ENCODE measurements at regions not wholly inside any gene's neighbourhood (a gene's known extent, or its start where the extent isn't known, plus 50 kb on each side); places are given as distances from the start of the nearest gene placed in this dataset.

- H3K36me3 Mint-ChIP-seq, result no peaks in the 10 kb centered on the region
- TF ChIP-seq CTCF (IDR thresholded peaks at IDR 0.05; ENCODE audit: unreplicated experiment), result no peak
- no peak overlapping the region for H3K27ac Mint-ChIP-seq
- H3K4me1 Mint-ChIP-seq, result peaks cover 15% of the 10 kb centered on the region
- no peak for DNase-seq (ENCODE audit: low spot score in 2 of 2, unreplicated experiment in 2 of 2)
- H3K27me3 Mint-ChIP-seq (ENCODE audit: low read depth), result peaks cover 6% of the 10 kb centered on the region
- H3K9me3 Mint-ChIP-seq, result no peaks in the 10 kb centered on the region
- no peak overlapping the region for H3K4me3 Mint-ChIP-seq
Measured at GRCh38 chr4:81740487-81740886, 268.8 kb upstream of the RASGEF1B start.

- Mint-ChIP-seq H3K36me3 (no peaks in the 10 kb centered on the region), H3K9me3 (no peaks in the 10 kb centered on the region), H3K27ac (no peak overlapping the region), H3K4me3 (no peak overlapping the region), H3K27me3 (ENCODE audit: low read depth) (peaks cover 6% of the 10 kb centered on the region), H3K4me1 (peaks cover 15% of the 10 kb centered on the region)
- TF ChIP-seq CTCF (IDR thresholded peaks at IDR 0.05; ENCODE audit: unreplicated experiment), result no peak
- no peak for DNase-seq (ENCODE audit: low spot score in 2 of 2, unreplicated experiment in 2 of 2)
Measured at GRCh38 chr4:81738891-81739290, 267.2 kb upstream of the RASGEF1B start.

- TF ChIP-seq CTCF (IDR thresholded peaks at IDR 0.05; ENCODE audit: unreplicated experiment), result no peak
- no peak overlapping the region for H3K27ac Mint-ChIP-seq
- H3K36me3 Mint-ChIP-seq, result no peaks in the 10 kb centered on the region
- H3K4me3 Mint-ChIP-seq, result no peak overlapping the region
- DNase-seq (ENCODE audit: low spot score in 2 of 2, unreplicated experiment in 2 of 2), result no peak
- H3K9me3 Mint-ChIP-seq, result no peaks in the 10 kb centered on the region
- peaks cover 7% of the 10 kb centered on the region for H3K4me1 Mint-ChIP-seq
- H3K27me3 Mint-ChIP-seq (ENCODE audit: low read depth), result peaks cover 6% of the 10 kb centered on the region
Measured at GRCh38 chr4:81737865-81738559, 266.3 kb upstream of the RASGEF1B start.

DNA sequence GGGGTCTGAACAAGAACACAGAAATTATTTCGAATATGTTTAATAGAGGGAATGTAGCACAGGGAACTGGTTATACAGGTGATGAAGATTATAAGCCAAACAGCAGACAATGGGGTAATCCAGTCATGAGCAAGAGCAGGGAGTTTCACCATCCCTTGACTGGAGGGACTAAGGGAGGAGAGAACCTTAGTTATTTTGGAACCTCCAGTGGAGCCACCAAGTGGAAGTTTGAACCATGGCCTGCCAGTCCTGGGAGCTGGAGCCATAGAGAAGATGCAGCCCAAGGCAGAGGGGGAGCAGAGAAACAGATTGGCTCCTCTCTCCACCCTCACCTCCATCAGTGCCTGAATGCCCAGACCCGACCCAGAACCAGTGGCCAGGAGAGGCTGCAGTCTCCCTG, 264.6 kb upstream of the RASGEF1B start:
- Mint-ChIP-seq H3K9me3 (no peaks in the 10 kb centered on the region), H3K4me3 (no peak overlapping the region)

GRCh38 chr4:81732980-81733379, 261.3 kb upstream of the RASGEF1B start:
- peaks cover 16% of the 10 kb centered on the region for H3K9me3 Mint-ChIP-seq
- H3K36me3 Mint-ChIP-seq, result no peaks in the 10 kb centered on the region
- H3K27me3 Mint-ChIP-seq (ENCODE audit: low read depth), result peaks cover 4% of the 10 kb centered on the region
- H3K4me3 Mint-ChIP-seq, result no peak overlapping the region
- no peak overlapping the region for H3K27ac Mint-ChIP-seq
- TF ChIP-seq CTCF (IDR thresholded peaks at IDR 0.05; ENCODE audit: unreplicated experiment), result no peak
- H3K4me1 Mint-ChIP-seq, result no peaks in the 10 kb centered on the region
- no peak for DNase-seq (ENCODE audit: low spot score in 2 of 2, unreplicated experiment in 2 of 2)

More for the DNA sequence above, 264.6 kb upstream of the RASGEF1B start:
- DNase-seq (ENCODE audit: low spot score in 2 of 2, unreplicated experiment in 2 of 2), result no peak
- Mint-ChIP-seq H3K27me3 (ENCODE audit: low read depth) (peaks cover 6% of the 10 kb centered on the region), H3K4me1 (peaks cover 7% of the 10 kb centered on the region), H3K27ac (no peak overlapping the region), H3K36me3 (no peaks in the 10 kb centered on the region)
- no peak for TF ChIP-seq CTCF (IDR thresholded peaks at IDR 0.05; ENCODE audit: unreplicated experiment)
